ENCODE measurements at regions not wholly inside any gene's neighbourhood (a gene's known extent, or its start where the extent isn't known, plus 50 kb on each side); places are given as distances from the start of the nearest gene placed in this dataset.

DNA sequence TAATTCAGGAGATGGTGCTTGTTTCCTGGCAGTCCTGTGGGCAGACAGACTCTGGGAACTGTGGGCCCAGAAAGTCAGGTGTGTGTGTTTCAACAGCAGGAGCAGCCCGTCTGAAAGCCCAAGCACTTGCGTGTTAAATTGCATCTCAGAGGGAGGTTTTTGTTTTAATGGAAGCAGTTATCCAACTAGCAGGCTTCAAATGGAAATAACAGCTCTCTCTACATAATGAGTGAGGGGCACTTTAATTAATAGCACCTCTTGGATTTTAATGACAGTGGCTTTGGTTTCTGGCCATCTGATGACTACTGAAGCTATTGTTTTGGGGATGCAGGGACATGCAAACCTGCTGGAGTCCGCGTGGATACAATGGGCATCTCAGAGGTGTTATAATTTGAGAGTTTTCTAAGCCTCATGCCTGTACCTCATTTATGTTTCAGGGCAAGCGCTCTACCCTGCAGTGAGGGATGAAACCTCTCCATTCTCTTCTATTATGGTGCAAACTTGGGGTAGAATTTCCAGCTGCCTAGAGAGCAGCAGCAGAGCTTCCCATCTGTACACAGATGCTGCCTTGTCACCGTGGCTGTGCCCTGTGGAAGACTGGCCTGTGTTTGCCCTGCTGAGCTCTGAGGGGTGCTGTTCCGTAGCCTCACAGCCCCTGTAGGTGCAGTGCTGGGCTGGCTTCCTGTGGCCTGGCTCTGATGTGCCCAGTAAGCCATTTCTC, 206.6 kb upstream of the GPR26 start (continued):
- TF ChIP-seq, protein P1, sequence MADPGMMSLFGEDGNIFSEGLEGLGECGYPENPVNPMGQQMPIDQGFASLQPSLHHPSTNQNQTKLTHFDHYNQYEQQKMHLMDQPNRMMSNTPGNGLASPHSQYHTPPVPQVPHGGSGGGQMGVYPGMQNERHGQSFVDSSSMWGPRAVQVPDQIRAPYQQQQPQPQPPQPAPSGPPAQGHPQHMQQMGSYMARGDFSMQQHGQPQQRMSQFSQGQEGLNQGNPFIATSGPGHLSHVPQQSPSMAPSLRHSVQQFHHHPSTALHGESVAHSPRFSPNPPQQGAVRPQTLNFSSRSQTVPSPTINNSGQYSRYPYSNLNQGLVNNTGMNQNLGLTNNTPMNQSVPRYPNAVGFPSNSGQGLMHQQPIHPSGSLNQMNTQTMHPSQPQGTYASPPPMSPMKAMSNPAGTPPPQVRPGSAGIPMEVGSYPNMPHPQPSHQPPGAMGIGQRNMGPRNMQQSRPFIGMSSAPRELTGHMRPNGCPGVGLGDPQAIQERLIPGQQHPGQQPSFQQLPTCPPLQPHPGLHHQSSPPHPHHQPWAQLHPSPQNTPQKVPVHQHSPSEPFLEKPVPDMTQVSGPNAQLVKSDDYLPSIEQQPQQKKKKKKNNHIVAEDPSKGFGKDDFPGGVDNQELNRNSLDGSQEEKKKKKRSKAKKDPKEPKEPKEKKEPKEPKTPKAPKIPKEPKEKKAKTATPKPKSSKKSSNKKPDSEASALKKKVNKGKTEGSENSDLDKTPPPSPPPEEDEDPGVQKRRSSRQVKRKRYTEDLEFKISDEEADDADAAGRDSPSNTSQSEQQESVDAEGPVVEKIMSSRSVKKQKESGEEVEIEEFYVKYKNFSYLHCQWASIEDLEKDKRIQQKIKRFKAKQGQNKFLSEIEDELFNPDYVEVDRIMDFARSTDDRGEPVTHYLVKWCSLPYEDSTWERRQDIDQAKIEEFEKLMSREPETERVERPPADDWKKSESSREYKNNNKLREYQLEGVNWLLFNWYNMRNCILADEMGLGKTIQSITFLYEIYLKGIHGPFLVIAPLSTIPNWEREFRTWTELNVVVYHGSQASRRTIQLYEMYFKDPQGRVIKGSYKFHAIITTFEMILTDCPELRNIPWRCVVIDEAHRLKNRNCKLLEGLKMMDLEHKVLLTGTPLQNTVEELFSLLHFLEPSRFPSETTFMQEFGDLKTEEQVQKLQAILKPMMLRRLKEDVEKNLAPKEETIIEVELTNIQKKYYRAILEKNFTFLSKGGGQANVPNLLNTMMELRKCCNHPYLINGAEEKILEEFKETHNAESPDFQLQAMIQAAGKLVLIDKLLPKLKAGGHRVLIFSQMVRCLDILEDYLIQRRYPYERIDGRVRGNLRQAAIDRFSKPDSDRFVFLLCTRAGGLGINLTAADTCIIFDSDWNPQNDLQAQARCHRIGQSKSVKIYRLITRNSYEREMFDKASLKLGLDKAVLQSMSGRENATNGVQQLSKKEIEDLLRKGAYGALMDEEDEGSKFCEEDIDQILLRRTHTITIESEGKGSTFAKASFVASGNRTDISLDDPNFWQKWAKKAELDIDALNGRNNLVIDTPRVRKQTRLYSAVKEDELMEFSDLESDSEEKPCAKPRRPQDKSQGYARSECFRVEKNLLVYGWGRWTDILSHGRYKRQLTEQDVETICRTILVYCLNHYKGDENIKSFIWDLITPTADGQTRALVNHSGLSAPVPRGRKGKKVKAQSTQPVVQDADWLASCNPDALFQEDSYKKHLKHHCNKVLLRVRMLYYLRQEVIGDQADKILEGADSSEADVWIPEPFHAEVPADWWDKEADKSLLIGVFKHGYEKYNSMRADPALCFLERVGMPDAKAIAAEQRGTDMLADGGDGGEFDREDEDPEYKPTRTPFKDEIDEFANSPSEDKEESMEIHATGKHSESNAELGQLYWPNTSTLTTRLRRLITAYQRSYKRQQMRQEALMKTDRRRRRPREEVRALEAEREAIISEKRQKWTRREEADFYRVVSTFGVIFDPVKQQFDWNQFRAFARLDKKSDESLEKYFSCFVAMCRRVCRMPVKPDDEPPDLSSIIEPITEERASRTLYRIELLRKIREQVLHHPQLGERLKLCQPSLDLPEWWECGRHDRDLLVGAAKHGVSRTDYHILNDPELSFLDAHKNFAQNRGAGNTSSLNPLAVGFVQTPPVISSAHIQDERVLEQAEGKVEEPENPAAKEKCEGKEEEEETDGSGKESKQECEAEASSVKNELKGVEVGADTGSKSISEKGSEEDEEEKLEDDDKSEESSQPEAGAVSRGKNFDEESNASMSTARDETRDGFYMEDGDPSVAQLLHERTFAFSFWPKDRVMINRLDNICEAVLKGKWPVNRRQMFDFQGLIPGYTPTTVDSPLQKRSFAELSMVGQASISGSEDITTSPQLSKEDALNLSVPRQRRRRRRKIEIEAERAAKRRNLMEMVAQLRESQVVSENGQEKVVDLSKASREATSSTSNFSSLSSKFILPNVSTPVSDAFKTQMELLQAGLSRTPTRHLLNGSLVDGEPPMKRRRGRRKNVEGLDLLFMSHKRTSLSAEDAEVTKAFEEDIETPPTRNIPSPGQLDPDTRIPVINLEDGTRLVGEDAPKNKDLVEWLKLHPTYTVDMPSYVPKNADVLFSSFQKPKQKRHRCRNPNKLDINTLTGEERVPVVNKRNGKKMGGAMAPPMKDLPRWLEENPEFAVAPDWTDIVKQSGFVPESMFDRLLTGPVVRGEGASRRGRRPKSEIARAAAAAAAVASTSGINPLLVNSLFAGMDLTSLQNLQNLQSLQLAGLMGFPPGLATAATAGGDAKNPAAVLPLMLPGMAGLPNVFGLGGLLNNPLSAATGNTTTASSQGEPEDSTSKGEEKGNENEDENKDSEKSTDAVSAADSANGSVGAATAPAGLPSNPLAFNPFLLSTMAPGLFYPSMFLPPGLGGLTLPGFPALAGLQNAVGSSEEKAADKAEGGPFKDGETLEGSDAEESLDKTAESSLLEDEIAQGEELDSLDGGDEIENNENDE (IDR thresholded peaks at IDR 0.05; ENCODE audit: insufficient replicate concordance, low read length): peak; percentile 24
- peak in 1 of 2 experiments; percentile 69 for TF ChIP-seq BCL11A (IDR thresholded peaks at IDR 0.05; ENCODE audit: low read depth in 2 of 2, low read length in 2 of 2)
- TF ChIP-seq CHD2 (IDR thresholded peaks at IDR 0.05; ENCODE audit: low read length): no peak

All from H1 (cell line).